HL-60 (cell line): ENCODE measurements at regions not wholly inside any gene's neighbourhood (a gene's known extent, or its start where the extent isn't known, plus 50 kb on each side); places are given as distances from the start of the nearest gene placed in this dataset.

Experiments used
- CTCF ChIP-seq: IDR thresholded peaks from one replicate; pipeline ENCODE4 v1.5.1; 2011; ENCODE audit warnings: low read length, control low read depth, inconsistent platforms; ENCODE audit not compliant: insufficient read depth
- POLR2AphosphoS5 ChIP-seq: IDR thresholded peaks from 2 replicates; pipeline ENCODE4 v1.6.1; 2012; ENCODE audit warnings: low read depth
- REST ChIP-seq: IDR thresholded peaks from 2 replicates; pipeline ENCODE4 v1.6.1; 2012; ENCODE audit warnings: low read depth; ENCODE audit not compliant: insufficient replicate concordance

GRCh38 chr13:103325672-103326071 is 259.5 kb upstream of the SLC10A2 start:
- TF ChIP-seq CTCF (no peak), POLR2AphosphoS5 (no peak), REST (no peak)
